Mesothelial cell of epicardium (in vitro differentiated cells): ENCODE measurements at regions not wholly inside any gene's neighbourhood (a gene's known extent, or its start where the extent isn't known, plus 50 kb on each side); places are given as distances from the start of the nearest gene placed in this dataset.

Source experiments
- DNase-seq, 2 experiments: peaks; one replicate each; pipeline ENCODE4 v3.0.0; 2021; ENCODE audit warnings: low spot score in 2 of 2; ENCODE audit not compliant: unreplicated experiment in 2 of 2
- H3K27ac Mint-ChIP-seq: 2 replicates; pipeline ENCODE4 v1.8.0; 2021; ENCODE audit warnings: mixed read lengths
- H3K27me3 Mint-ChIP-seq: 2 replicates; pipeline ENCODE4 v1.8.0; 2021; ENCODE audit warnings: low read depth, mixed read lengths
- H3K36me3 Mint-ChIP-seq: 2 replicates; pipeline ENCODE4 v1.8.0; 2021; ENCODE audit warnings: mixed read lengths
- H3K4me1 Mint-ChIP-seq: 2 replicates; pipeline ENCODE4 v1.8.0; 2021; ENCODE audit warnings: mixed read lengths
- H3K4me3 Mint-ChIP-seq: 2 replicates; pipeline ENCODE4 v1.8.0; 2021; ENCODE audit warnings: mild to moderate bottlenecking, moderate library complexity, mixed read lengths
- H3K9me3 Mint-ChIP-seq: 2 replicates; pipeline ENCODE4 v1.8.0; 2021; ENCODE audit warnings: mixed read lengths
- TF ChIP-seq, protein P1 (sequence below): fragments of 200-600 bp; sonication (generic); IDR thresholded peaks from one replicate; pipeline ENCODE4 v1.5.0; 2021; ENCODE audit warnings: antibody characterized with exemption; ENCODE audit not compliant: unreplicated experiment

DNA sequence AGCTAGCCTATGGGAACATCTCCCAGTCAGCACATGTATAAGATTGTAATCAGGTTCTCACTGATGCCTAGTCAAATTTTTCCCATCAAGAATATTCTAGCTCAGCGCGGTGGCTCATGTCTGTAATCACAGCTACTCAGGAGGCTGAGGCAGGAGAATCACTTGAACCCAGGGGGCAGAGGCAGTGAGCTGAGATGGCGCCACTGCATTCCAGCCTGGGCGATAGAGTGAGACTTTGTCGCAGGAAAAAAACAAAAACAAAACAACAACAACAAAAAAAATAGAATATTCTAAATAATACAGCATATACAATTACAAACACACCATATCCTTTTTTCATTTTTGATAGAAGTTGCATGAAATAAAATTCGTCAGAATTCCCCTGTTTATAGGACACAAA lies 67.5 kb upstream of the MYCN start:
- Mint-ChIP-seq H3K36me3 (peaks cover 10% of the 10 kb centered on the region), H3K9me3 (peaks cover 19% of the 10 kb centered on the region)

DNA sequence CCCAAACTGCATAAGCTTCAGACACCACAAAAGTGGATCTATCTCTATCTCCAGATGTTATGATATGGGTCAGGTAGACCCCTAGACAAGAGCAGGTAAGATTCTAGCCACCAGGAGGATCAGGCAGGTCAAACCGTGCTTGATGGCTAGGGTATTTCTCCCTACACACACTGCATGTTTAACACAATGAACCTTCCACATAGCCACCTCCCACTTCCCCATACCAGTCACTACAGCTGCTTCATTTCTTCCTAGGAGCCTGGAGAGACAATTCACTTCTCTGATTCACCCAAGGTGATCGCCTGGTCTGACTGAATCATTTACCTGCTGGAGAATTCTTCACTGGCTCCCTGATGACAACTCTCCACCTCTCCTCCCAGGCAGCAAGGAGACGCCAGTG lies 66.0 kb upstream of the MYCN start:
- H3K4me1 Mint-ChIP-seq: no peaks in the 10 kb centered on the region
- H3K27ac Mint-ChIP-seq: no peak overlapping the region
- H3K4me3 Mint-ChIP-seq: no peak overlapping the region
- H3K9me3 Mint-ChIP-seq: peaks cover 14% of the 10 kb centered on the region
- TF ChIP-seq, protein P1, sequence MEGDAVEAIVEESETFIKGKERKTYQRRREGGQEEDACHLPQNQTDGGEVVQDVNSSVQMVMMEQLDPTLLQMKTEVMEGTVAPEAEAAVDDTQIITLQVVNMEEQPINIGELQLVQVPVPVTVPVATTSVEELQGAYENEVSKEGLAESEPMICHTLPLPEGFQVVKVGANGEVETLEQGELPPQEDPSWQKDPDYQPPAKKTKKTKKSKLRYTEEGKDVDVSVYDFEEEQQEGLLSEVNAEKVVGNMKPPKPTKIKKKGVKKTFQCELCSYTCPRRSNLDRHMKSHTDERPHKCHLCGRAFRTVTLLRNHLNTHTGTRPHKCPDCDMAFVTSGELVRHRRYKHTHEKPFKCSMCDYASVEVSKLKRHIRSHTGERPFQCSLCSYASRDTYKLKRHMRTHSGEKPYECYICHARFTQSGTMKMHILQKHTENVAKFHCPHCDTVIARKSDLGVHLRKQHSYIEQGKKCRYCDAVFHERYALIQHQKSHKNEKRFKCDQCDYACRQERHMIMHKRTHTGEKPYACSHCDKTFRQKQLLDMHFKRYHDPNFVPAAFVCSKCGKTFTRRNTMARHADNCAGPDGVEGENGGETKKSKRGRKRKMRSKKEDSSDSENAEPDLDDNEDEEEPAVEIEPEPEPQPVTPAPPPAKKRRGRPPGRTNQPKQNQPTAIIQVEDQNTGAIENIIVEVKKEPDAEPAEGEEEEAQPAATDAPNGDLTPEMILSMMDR: no peak
- no peak for DNase-seq
- peaks cover 10% of the 10 kb centered on the region for H3K36me3 Mint-ChIP-seq
- no peaks in the 10 kb centered on the region for H3K27me3 Mint-ChIP-seq

More for the DNA sequence above, 67.5 kb upstream of the MYCN start:
- Mint-ChIP-seq H3K4me1 (no peaks in the 10 kb centered on the region), H3K27me3 (no peaks in the 10 kb centered on the region), H3K27ac (no peak overlapping the region), H3K4me3 (no peak overlapping the region)
- TF ChIP-seq, protein P1: no peak
- DNase-seq: no peak

DNA sequence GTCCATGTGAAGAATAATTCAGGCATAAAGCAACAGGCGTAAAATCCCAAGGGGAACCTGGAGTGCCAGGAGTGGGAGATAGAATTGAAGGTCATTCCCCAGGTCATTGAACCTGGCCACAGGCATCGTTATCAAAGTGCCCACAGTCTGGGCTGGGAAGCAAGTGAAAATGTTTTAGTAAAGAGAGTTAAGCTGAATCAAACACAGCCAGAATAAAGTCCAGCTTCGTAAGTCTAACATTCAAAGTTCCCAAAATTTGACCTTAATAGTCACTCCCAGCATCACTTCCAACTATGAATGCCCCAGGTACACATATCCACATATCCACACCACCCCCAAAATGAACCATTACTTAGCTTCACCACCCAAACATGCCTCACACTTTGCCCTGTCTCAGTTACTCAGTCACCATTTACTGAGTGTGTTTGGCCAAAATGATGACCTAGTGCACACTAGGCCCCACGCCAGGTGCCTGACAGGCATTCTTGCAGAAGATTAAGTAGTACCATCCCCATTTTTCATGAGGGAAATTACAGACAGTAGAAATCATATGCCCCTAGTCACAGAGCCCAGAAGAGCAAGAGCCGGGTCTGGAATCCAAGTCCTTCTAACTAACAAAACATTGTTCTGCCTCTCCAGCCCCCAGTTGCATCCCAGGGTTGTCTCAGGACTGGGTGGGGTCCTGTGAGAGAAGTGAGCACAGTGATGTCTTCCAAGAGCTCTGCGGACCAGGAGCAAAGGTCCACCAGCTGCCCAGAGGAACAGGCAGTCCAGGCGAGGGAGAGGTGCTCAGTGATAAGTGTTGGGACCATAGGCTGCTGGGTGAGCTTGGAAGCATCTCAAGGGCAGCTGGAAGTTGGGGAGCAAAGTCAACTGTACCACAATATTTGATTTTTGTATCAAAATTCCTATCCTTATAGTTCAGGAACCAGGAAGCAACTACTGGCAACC lies 65.2 kb upstream of the MYCN start:
- no peak for DNase-seq
- no peak overlapping the region for H3K27ac Mint-ChIP-seq
- H3K4me3 Mint-ChIP-seq: no peak overlapping the region
- H3K27me3 Mint-ChIP-seq: no peaks in the 10 kb centered on the region
- no peaks in the 10 kb centered on the region for H3K4me1 Mint-ChIP-seq
- peaks cover 10% of the 10 kb centered on the region for H3K36me3 Mint-ChIP-seq
- H3K9me3 Mint-ChIP-seq: peaks cover 14% of the 10 kb centered on the region
- TF ChIP-seq, protein P1: no peak

DNA sequence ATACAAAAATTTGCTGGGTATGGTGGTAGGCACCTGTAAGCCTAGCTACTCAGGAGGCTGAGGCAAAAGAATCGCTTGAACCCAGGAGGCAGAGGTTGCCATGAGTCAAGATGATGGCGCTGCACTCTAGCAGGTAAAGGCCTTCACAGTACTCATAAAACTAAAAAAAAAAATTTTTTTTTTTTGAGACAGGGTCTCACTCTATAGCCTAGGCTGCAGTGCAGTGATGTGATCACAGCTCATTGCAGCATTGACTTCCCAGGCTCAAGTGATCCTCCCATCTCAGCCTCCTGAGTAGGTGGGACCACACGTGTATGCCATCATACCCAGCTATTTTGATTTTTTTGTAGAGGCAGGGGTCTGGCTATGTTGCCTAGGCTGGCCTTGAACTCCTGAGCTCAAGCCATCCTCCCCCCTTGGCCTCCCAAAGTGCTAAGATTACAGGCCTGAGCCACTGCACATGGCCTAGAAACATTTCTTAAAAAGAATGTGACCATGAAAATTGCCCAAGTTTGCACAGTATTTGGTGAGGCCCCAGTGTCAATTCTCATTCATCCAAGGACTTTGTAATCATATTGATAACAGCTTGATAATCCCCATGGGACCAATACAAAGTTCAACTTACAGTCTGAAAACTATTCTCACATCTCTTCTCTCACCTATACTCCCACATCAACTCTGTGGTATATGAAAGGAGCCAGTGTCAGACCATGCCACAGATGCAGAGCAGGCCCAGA lies 64.2 kb upstream of the MYCN start:
- H3K27me3 Mint-ChIP-seq: no peaks in the 10 kb centered on the region
- H3K4me3 Mint-ChIP-seq: no peak overlapping the region

More for the DNA sequence above, 64.2 kb upstream of the MYCN start:
- H3K9me3 Mint-ChIP-seq: peaks cover 19% of the 10 kb centered on the region
- TF ChIP-seq, protein P1: no peak
- H3K4me1 Mint-ChIP-seq: no peaks in the 10 kb centered on the region
- H3K27ac Mint-ChIP-seq: no peak overlapping the region
- H3K36me3 Mint-ChIP-seq: peaks cover 10% of the 10 kb centered on the region
- DNase-seq: no peak
